Astrocyte (in vitro differentiated cells and primary cell): ENCODE measurements at regions not wholly inside any gene's neighbourhood (a gene's known extent, or its start where the extent isn't known, plus 50 kb on each side); places are given as distances from the start of the nearest gene placed in this dataset.

Experiments used
- DNase-seq: peaks from one replicate; pipeline ENCODE4 v3.0.0-alpha.2; 2010; ENCODE audit warnings: low read depth
- FAIRE-seq: peaks from 2 replicates; lab custom pipeline; 2011; peaks lifted over from hg19 to GRCh38; lab: Jason Lieb, UNC
- H2AFZ ChIP-seq: 2 replicates; pipeline ENCODE4 v1.6.0; 2012; ENCODE audit warnings: low read depth, low read length, inconsistent platforms
- H3K27ac ChIP-seq: 2 replicates; pipeline ENCODE4 v1.5.1; 2011; ENCODE audit warnings: low read depth, low read length, inconsistent platforms
- H3K27me3 ChIP-seq: 2 replicates; pipeline ENCODE4 v1.6.0; 2011; ENCODE audit warnings: low read length, inconsistent platforms; ENCODE audit not compliant: insufficient read depth
- H3K36me3 ChIP-seq: 2 replicates; pipeline ENCODE4 v1.5.1; 2011; ENCODE audit warnings: low read length, inconsistent platforms; ENCODE audit not compliant: insufficient read depth
- H3K4me1 ChIP-seq: 2 replicates; pipeline ENCODE4 v1.5.1; 2011; ENCODE audit warnings: low read length, inconsistent platforms; ENCODE audit not compliant: insufficient read depth
- H3K4me2 ChIP-seq: 2 replicates; pipeline ENCODE4 v1.6.0; 2012; ENCODE audit warnings: low read length, inconsistent platforms
- H3K4me3 ChIP-seq: 2 replicates; pipeline ENCODE4 v1.5.1; 2011; ENCODE audit warnings: low read depth, mild to moderate bottlenecking, low read length, inconsistent platforms; ENCODE audit not compliant: insufficient read depth
- H3K79me2 ChIP-seq: 2 replicates; pipeline ENCODE4 v1.6.0; 2012; ENCODE audit warnings: mild to moderate bottlenecking, low read length, inconsistent platforms; ENCODE audit not compliant: insufficient read depth
- H3K9ac ChIP-seq: 2 replicates; pipeline ENCODE4 v1.6.0; 2012; ENCODE audit warnings: mild to moderate bottlenecking, low read length, inconsistent platforms
- H3K9me3 ChIP-seq: 2 replicates; pipeline ENCODE4 v1.5.1; 2012; ENCODE audit warnings: low read depth, mild to moderate bottlenecking, low read length, inconsistent platforms; ENCODE audit not compliant: insufficient read depth
- H4K20me1 ChIP-seq: 2 replicates; pipeline ENCODE4 v1.6.0; 2012; ENCODE audit warnings: low read length, inconsistent platforms; ENCODE audit not compliant: insufficient read depth
- H3K27ac Mint-ChIP-seq: one replicate; pipeline ENCODE4 v1.8.0; 2021; ENCODE audit warnings: mild to moderate bottlenecking, mixed read lengths; ENCODE audit not compliant: unreplicated experiment
- H3K27me3 Mint-ChIP-seq: one replicate; pipeline ENCODE4 v1.8.0; 2021; ENCODE audit warnings: low read depth, mixed read lengths; ENCODE audit not compliant: unreplicated experiment
- H3K36me3 Mint-ChIP-seq: one replicate; pipeline ENCODE4 v1.8.0; 2021; ENCODE audit warnings: low read depth, mixed read lengths; ENCODE audit not compliant: unreplicated experiment
- H3K4me1 Mint-ChIP-seq: one replicate; pipeline ENCODE4 v1.8.0; 2021; ENCODE audit warnings: low read depth, mixed read lengths; ENCODE audit not compliant: unreplicated experiment
- H3K4me3 Mint-ChIP-seq: one replicate; pipeline ENCODE4 v1.8.0; 2021; ENCODE audit warnings: mild to moderate bottlenecking, moderate library complexity, mixed read lengths; ENCODE audit not compliant: unreplicated experiment
- H3K9me3 Mint-ChIP-seq: one replicate; pipeline ENCODE4 v1.8.0; 2021; ENCODE audit warnings: mild to moderate bottlenecking, mixed read lengths; ENCODE audit not compliant: unreplicated experiment
- EZH2 ChIP-seq: IDR thresholded peaks from 2 replicates; pipeline ENCODE4 v1.6.1; 2012; ENCODE audit warnings: mild to moderate bottlenecking, low read length, inconsistent platforms; ENCODE audit not compliant: insufficient read depth
- TF ChIP-seq, protein P1 (sequence below): IDR thresholded peaks from 2 replicates; pipeline ENCODE4 v1.5.1; 2011; ENCODE audit warnings: low read depth, mild to moderate bottlenecking, inconsistent platforms, low read length, moderate library complexity; ENCODE audit not compliant: insufficient read depth

DNA sequence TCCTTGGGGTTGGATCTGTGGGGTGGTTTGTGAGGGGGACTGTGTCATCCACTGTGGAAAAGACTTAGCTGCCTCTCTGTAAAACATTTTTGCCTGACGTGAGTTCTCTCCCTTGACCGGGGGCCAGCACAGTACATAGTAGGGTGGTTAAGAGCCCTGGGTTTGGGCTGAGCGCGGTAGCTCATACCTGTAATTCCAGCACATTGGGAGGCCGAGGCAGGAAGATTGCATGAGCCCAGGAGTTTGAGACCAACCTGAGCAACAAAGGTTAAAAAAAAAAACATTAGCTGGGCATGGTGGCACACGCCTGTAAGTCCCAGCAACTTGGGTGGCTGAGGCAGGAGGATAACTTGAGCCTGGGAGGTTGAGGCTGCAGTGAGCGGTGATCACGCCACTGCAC is 74.7 kb upstream of the WNT7B start:
- peaks cover 66% of the 10 kb centered on the region for H3K79me2 ChIP-seq
- no peaks in the 10 kb centered on the region for H3K27me3 ChIP-seq
- H3K4me2 ChIP-seq: no peak overlapping the region
- no peaks in the 10 kb centered on the region for H3K4me1 Mint-ChIP-seq
- no peak overlapping the region for H3K4me3 ChIP-seq
- H3K36me3 Mint-ChIP-seq: no peaks in the 10 kb centered on the region
- no peaks in the 10 kb centered on the region for H3K9me3 ChIP-seq
- no peak overlapping the region for H2AFZ ChIP-seq
- no peaks in the 10 kb centered on the region for H3K36me3 ChIP-seq
- H3K4me3 Mint-ChIP-seq: no peak overlapping the region
- H3K27ac Mint-ChIP-seq: no peak overlapping the region
- peak overlapping the region; percentile 86 for H3K9ac ChIP-seq
- peaks cover 41% of the 10 kb centered on the region for H3K4me1 ChIP-seq
- DNase-seq: no peak
- FAIRE-seq: no peak
- peaks cover 3% of the 10 kb centered on the region for H3K9me3 Mint-ChIP-seq
- peaks cover 55% of the 10 kb centered on the region for H3K27me3 Mint-ChIP-seq
- H3K27ac ChIP-seq: no peak overlapping the region
- no peak for TF ChIP-seq EZH2
- TF ChIP-seq, protein P1, sequence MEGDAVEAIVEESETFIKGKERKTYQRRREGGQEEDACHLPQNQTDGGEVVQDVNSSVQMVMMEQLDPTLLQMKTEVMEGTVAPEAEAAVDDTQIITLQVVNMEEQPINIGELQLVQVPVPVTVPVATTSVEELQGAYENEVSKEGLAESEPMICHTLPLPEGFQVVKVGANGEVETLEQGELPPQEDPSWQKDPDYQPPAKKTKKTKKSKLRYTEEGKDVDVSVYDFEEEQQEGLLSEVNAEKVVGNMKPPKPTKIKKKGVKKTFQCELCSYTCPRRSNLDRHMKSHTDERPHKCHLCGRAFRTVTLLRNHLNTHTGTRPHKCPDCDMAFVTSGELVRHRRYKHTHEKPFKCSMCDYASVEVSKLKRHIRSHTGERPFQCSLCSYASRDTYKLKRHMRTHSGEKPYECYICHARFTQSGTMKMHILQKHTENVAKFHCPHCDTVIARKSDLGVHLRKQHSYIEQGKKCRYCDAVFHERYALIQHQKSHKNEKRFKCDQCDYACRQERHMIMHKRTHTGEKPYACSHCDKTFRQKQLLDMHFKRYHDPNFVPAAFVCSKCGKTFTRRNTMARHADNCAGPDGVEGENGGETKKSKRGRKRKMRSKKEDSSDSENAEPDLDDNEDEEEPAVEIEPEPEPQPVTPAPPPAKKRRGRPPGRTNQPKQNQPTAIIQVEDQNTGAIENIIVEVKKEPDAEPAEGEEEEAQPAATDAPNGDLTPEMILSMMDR: no peak
- H4K20me1 ChIP-seq: no peaks in the 10 kb centered on the region

DNA sequence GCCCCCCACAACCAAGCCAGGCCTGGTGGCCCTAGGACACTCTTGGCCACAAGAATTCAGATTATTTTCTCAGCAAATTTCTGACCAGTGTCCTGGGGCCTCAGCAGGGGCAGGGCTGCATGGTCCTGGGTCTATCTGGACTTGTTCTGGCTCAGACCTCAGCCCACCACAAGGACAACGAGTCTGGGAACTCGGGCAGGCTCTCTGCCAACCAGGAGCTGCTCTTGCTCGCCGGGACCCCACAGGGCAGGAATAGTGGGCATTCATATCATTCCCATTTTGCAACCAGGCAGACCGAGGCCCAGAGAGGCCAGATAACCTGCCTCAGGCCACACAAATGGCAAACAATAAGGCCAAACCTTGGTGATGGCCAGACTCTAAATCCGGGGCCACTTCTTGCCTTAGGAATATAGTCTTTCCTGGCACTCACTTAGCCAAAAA is 75.4 kb upstream of the WNT7B start:
- no peaks in the 10 kb centered on the region for H3K27me3 ChIP-seq
- TF ChIP-seq, protein P1: no peak
- no peak for TF ChIP-seq EZH2
- H4K20me1 ChIP-seq: no peaks in the 10 kb centered on the region
- no peaks in the 10 kb centered on the region for H3K36me3 ChIP-seq
- peaks cover 73% of the 10 kb centered on the region for H3K79me2 ChIP-seq
- Mint-ChIP-seq H3K4me1 (no peaks in the 10 kb centered on the region), H3K9me3 (peaks cover 3% of the 10 kb centered on the region), H3K27me3 (peaks cover 51% of the 10 kb centered on the region), H3K27ac (no peak overlapping the region), H3K4me3 (no peak overlapping the region), H3K36me3 (no peaks in the 10 kb centered on the region)
- H3K4me3 ChIP-seq: no peak overlapping the region
- DNase-seq: peak; percentile 18
- no peak for FAIRE-seq
- peak overlapping the region; percentile 91 for H3K27ac ChIP-seq
- peaks cover 48% of the 10 kb centered on the region for H3K4me1 ChIP-seq
- peak overlapping the region; percentile 86 for H3K9ac ChIP-seq
- peak overlapping the region; percentile 88 for H3K4me2 ChIP-seq
- H2AFZ ChIP-seq: peak overlapping the region; percentile 68
- H3K9me3 ChIP-seq: no peaks in the 10 kb centered on the region

DNA sequence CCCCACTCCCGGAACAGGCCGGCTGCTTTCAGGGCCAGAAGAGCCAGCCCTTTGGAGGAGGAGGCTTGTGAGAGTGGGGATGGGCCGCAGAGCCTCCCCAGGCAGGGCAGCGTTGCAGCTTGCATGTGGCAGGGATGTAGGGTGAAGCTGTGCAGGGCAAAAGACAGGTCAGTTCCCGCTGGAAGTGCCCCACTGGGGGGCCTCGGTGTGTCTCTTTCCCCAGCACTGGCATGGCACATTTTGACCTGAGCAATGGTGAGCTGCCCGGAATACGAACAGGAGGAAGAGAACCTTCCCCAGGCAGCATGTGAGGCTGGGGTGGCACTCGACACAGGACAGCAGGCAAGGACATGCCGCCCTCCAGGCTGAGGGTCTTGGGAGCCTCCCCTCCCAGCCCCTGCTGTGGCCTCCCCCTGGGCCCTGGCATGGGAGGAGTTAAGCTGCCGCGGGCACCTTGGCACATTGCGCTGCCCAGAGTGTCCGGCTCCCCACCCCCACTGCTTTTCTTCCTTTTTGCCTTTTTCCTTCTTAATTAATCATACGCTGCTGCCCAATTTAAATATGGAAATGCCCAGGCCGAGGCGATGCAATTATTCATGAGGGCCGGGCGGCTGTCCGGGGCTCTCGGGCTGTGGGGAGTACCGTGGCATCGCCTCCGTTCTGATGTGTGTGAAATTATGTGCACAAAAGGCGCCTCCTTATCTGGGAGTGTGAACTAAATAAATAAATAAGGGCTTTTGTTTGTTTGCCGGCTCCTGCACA is 76.0 kb upstream of the WNT7B start:
- FAIRE-seq (no peak), DNase-seq (peak; percentile 33)
- Histone ChIP-seq H3K9ac (peak overlapping the region; percentile 86), H3K4me2 (peak overlapping the region; percentile 88), H3K36me3 (no peaks in the 10 kb centered on the region), H3K9me3 (no peaks in the 10 kb centered on the region), H3K4me3 (peak overlapping the region; percentile 53), H3K4me1 (peaks cover 55% of the 10 kb centered on the region), H3K79me2 (peaks cover 79% of the 10 kb centered on the region), H2AFZ (peak overlapping the region; percentile 68), H3K27me3 (no peaks in the 10 kb centered on the region), H3K27ac (peak overlapping the region; percentile 91), H4K20me1 (no peaks in the 10 kb centered on the region)
- Mint-ChIP-seq H3K4me3 (no peak overlapping the region), H3K36me3 (no peaks in the 10 kb centered on the region), H3K9me3 (peaks cover 3% of the 10 kb centered on the region), H3K4me1 (no peaks in the 10 kb centered on the region), H3K27ac (no peak overlapping the region), H3K27me3 (peaks cover 51% of the 10 kb centered on the region)
- TF ChIP-seq EZH2: no peak
- TF ChIP-seq, protein P1: no peak
